Left hindlimb (tissue), 1 donor: ENCODE measurements at regions not wholly inside any gene's neighbourhood (a gene's known extent, or its start where the extent isn't known, plus 50 kb on each side); places are given as distances from the start of the nearest gene placed in this dataset.
"Not testable (repeated sequence)": the region's sequence is repeated elsewhere in the genome, so short reads cannot be mapped to it uniquely, and the experiment has no call there.

Experiments used
- DNase-seq: peaks from one replicate; pipeline ENCODE4 v3.0.0-alpha.2; 2018

GRCh38 chr4:49578371-49578770 lies 592.3 kb downstream of the CWH43 start:
- DNase-seq: not testable (repeated sequence)

- DNase-seq: not testable (repeated sequence)
These were observed 592.8 kb downstream of the CWH43 start for GRCh38 chr4:49578899-49579298.

- not testable (repeated sequence) for DNase-seq
These were observed 594.1 kb downstream of the CWH43 start for GRCh38 chr4:49580166-49580565.

GRCh38 chr4:49588401-49588800 lies 602.3 kb downstream of the CWH43 start:
- not testable (repeated sequence) for DNase-seq

- not testable (repeated sequence) for DNase-seq
These were observed 632.4 kb downstream of the CWH43 start for GRCh38 chr4:49618436-49618835.

- not testable (repeated sequence) for DNase-seq
These were observed 640.4 kb downstream of the CWH43 start for GRCh38 chr4:49626478-49626877.
